ENCODE measurements at regions not wholly inside any gene's neighbourhood (a gene's known extent, or its start where the extent isn't known, plus 50 kb on each side); places are given as distances from the start of the nearest gene placed in this dataset.

- TF ChIP-seq POLR2A (IDR thresholded peaks at IDR 0.05) (no peak), CTCF (IDR thresholded peaks at IDR 0.05) (no peak)
These were observed 183.1 kb upstream of the TLE3 start for GRCh38 chr15:70280781-70281180.
